Esophagus squamous epithelium (tissue), 5 donors: ENCODE measurements at regions not wholly inside any gene's neighbourhood (a gene's known extent, or its start where the extent isn't known, plus 50 kb on each side); places are given as distances from the start of the nearest gene placed in this dataset.

Experiments
- DNase-seq: peaks from one replicate; lab custom pipeline; 2025; lab: John Stamatoyannopoulos, UW
- H3K27ac ChIP-seq, 4 donors: fragments of 200-600 bp; sonication (generic); one replicate each; pipeline ENCODE4 v1.5.1; 2016 to 2019; ENCODE audit warnings: mild to moderate bottlenecking in 1 of 4
- H3K27me3 ChIP-seq, 4 donors: fragments of 200-600 bp; sonication (generic); 1 replicate in 3 of 4; 2 replicates in 1 of 4; pipeline versions ENCODE4 v1.5.1 to v1.6.0; 2017 to 2021; ENCODE audit warnings: antibody characterized with exemption in 1 of 4
- H3K36me3 ChIP-seq, 3 donors: fragments of 200-600 bp; sonication (generic); one replicate each; pipeline ENCODE4 v1.5.1; 2016 to 2019
- H3K4me1 ChIP-seq, 3 donors: fragments of 200-600 bp; sonication (generic); one replicate each; pipeline ENCODE4 v1.5.1; 2017 to 2019
- H3K4me3 ChIP-seq, 4 donors: fragments of 200-600 bp; sonication (generic); 1 replicate in 3 of 4; 2 replicates in 1 of 4; pipeline ENCODE4 v1.5.1; 2016 to 2019; ENCODE audit warnings: mild to moderate bottlenecking in 2 of 4, moderate library complexity in 1 of 4
- H3K9me3 ChIP-seq, 3 donors: fragments of 200-600 bp; sonication (generic); one replicate each; pipeline ENCODE4 v1.5.1; 2016 to 2019
- POLR2A ChIP-seq, 4 donors: fragments of 450-650 bp; IDR thresholded peaks; one replicate each; pipeline ENCODE4 v1.6.1; 2017; ENCODE audit warnings: antibody characterized with exemption in 4 of 4, mild to moderate bottlenecking in 4 of 4, moderate library complexity in 3 of 4
- WGBS, 2 donors: methylation state at CpG; one replicate each; pipeline ENCODE4 v1.1.5; 2018; 5-methylcytosine and 5-hydroxymethylcytosine counted together
- intact Hi-C: fragments of 100-400 bp; cut with DNase I; formaldehyde crosslinking; loops from one replicate; pipeline ENCODE4 v1.15.0; 2022
- TF ChIP-seq, protein P1 (sequence below), 6 experiments: fragments of 450-650 bp in 4 of 6; fragments of 200-600 bp in 2 of 6; sonication (generic) in 2 of 6; IDR thresholded peaks; one replicate each; pipeline ENCODE4 v1.5.1; 2016 to 2019; ENCODE audit warnings: antibody characterized with exemption in 6 of 6, mild to moderate bottlenecking in 4 of 6, moderate library complexity in 4 of 6
- donor health status: DM: yes; HTN: yes; CAD: no.

DNA sequence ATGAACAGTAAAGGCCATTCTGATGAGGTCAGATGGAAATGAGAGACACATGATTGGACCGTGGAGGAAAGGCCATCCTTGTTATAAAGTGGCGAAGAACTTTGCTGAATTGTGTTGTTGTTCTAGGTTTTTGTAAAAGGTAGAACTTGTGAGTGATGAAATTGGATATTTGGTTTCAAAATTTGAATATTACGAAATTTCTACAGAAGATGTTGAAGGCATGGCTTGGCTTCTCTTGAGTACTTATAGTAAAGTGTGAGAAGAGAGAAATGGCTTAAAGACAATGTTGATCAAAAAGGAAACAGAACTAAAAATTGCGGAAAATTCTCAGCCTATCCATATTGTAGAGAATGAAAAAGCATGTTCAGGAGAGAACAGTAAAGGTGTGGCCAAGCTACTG lies 166.6 kb upstream of the S1PR3 start:
- TF ChIP-seq, protein P1, sequence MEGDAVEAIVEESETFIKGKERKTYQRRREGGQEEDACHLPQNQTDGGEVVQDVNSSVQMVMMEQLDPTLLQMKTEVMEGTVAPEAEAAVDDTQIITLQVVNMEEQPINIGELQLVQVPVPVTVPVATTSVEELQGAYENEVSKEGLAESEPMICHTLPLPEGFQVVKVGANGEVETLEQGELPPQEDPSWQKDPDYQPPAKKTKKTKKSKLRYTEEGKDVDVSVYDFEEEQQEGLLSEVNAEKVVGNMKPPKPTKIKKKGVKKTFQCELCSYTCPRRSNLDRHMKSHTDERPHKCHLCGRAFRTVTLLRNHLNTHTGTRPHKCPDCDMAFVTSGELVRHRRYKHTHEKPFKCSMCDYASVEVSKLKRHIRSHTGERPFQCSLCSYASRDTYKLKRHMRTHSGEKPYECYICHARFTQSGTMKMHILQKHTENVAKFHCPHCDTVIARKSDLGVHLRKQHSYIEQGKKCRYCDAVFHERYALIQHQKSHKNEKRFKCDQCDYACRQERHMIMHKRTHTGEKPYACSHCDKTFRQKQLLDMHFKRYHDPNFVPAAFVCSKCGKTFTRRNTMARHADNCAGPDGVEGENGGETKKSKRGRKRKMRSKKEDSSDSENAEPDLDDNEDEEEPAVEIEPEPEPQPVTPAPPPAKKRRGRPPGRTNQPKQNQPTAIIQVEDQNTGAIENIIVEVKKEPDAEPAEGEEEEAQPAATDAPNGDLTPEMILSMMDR (IDR thresholded peaks at IDR 0.05): no peak
- TF ChIP-seq POLR2A (IDR thresholded peaks at IDR 0.05): no peak
- no peak overlapping the region for H3K27ac ChIP-seq
- 82 to 94% methylated on average over 4 of the region's 4 CpGs for WGBS, 2 donors
- H3K36me3 ChIP-seq: no peaks in the 10 kb centered on the region
- DNase-seq: no peak
- intact Hi-C loops: no loop called here
- no peak overlapping the region for H3K4me3 ChIP-seq
- H3K27me3 ChIP-seq: peaks cover 0 to 48% (median 0%) of the 10 kb centered on the region in 4 donors
- peaks cover 0 to 6% (median 0%) of the 10 kb centered on the region in 3 donors for H3K4me1 ChIP-seq
- no peaks in the 10 kb centered on the region for H3K9me3 ChIP-seq

DNA sequence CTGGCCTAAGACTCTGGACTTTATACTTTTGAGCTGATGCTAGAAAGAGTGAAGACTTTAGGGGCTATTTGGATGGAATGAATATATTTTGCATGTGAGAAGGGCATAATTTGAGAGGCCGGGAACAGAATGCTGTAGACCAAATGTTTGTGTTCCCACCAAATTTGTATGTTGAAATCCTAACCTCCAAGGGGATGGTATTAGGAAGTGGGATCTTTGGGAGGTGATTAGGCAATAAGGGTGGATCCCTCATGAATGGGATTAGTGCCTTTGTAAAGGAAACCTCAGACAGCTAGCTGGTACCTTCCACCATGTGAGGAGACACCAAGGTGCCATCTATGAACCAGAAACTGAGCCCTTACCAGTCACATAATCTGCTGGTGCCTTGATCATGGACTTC lies 165.1 kb upstream of the S1PR3 start:
- no peak for DNase-seq

DNA sequence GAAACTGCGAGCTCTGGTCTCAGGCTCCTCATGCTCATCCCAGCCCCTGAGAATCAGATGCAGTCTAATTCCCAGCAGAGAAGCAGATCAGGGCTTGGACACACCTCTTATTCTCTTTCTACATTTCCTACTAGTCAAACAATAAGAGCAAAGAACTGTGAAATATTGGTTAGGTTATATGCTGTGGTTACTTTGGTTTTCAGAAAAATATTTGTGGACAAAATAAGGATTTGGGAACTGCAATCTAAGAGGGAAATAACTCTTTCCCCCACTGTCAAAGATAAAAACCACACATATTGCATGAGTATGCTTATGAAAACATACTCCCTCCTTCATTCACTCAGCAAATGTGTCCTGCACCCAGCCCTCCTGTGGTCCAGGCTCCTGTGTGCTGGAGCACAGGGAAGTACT lies 164.5 kb upstream of the S1PR3 start:
- peaks cover 0 to 51% (median 0%) of the 10 kb centered on the region in 4 donors for H3K27me3 ChIP-seq
- H3K36me3 ChIP-seq: no peaks in the 10 kb centered on the region
- H3K27ac ChIP-seq: no peak overlapping the region
- no peaks in the 10 kb centered on the region for H3K9me3 ChIP-seq
- intact Hi-C loops: no loop called here
- no peak overlapping the region for H3K4me3 ChIP-seq
- no peak for DNase-seq
- 71 to 93% methylated on average over 1 of the region's 1 CpG for WGBS, 2 donors
- peaks cover 0 to 6% (median 0%) of the 10 kb centered on the region in 3 donors for H3K4me1 ChIP-seq
- no peak for TF ChIP-seq POLR2A (IDR thresholded peaks at IDR 0.05)
- TF ChIP-seq, protein P1 (IDR thresholded peaks at IDR 0.05): no peak

More for the DNA sequence above, 165.1 kb upstream of the S1PR3 start:
- Histone ChIP-seq H3K4me1 (peaks cover 0 to 6% (median 0%) of the 10 kb centered on the region in 3 donors), H3K9me3 (no peaks in the 10 kb centered on the region), H3K27ac (no peak overlapping the region), H3K36me3 (no peaks in the 10 kb centered on the region), H3K4me3 (no peak overlapping the region), H3K27me3 (peaks cover 0 to 51% (median 0%) of the 10 kb centered on the region in 4 donors)
- 83 to 100% methylated on average over 1 of the region's 1 CpG for WGBS, 2 donors
- TF ChIP-seq, protein P1 (IDR thresholded peaks at IDR 0.05): no peak
- no peak for TF ChIP-seq POLR2A (IDR thresholded peaks at IDR 0.05)
- intact Hi-C loops: no loop called here

DNA sequence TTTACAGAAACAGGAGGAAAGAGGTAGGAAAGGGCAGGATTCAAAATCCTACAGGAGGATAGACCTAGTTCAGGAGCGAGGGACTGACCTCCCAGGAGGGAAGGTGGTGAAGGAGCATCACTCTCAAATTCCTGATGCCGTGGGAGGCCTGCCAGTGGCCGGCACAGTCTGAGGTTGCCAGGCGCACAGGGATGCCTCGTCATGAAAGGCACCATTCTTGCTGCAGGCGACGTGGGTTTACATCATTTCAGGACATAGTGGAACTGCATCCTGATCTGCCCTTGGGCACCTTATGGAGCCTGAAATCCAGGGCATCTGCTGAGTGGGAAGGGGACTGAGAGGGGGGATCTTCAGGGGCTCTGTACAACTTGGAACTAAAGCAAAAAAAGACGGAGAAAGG lies 163.2 kb upstream of the S1PR3 start:
- H3K27ac ChIP-seq: no peak overlapping the region
- no peak for DNase-seq
- TF ChIP-seq, protein P1 (IDR thresholded peaks at IDR 0.05): no peak
- TF ChIP-seq POLR2A (IDR thresholded peaks at IDR 0.05): no peak
- H3K4me3 ChIP-seq: no peak overlapping the region
- WGBS, 2 donors: 63 to 72% methylated on average over 8 of the region's 8 CpGs
- H3K27me3 ChIP-seq: peaks cover 0 to 49% (median 0%) of the 10 kb centered on the region in 4 donors
- intact Hi-C loops: no loop called here
- no peaks in the 10 kb centered on the region for H3K36me3 ChIP-seq
- H3K9me3 ChIP-seq: no peaks in the 10 kb centered on the region
- H3K4me1 ChIP-seq: peaks cover 0 to 6% (median 0%) of the 10 kb centered on the region in 3 donors

DNA sequence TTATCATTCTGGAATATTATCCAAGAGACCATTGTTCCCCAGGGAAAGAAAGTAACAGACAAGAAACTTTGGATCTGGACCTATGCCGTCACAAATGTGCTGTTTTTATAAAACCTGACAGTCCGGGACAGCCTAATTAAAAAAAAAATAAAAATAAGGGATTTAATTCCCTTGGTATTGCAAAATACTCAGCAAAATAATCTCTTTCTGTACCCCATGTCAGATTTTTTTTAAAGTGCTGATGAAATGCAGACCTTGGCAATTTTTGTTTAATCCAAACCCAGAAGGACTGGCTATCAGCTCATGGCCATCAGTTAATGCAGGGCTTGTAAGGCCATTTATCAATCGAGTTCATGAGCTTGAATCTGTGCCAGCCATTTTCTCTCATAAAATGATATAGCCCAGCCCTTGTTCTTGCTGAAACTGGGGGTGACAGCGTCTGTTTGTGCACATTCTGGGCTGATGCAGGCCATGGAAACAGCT lies 162.7 kb upstream of the S1PR3 start:
- TF ChIP-seq POLR2A (IDR thresholded peaks at IDR 0.05): no peak
- TF ChIP-seq, protein P1 (IDR thresholded peaks at IDR 0.05): no peak
- peaks cover 0 to 6% (median 0%) of the 10 kb centered on the region in 3 donors for H3K4me1 ChIP-seq
- no peaks in the 10 kb centered on the region for H3K9me3 ChIP-seq
- H3K27ac ChIP-seq: no peak overlapping the region
- no peak for DNase-seq
- intact Hi-C loops: no loop called here
- peaks cover 0 to 44% (median 0%) of the 10 kb centered on the region in 4 donors for H3K27me3 ChIP-seq
- no peaks in the 10 kb centered on the region for H3K36me3 ChIP-seq
- no peak overlapping the region for H3K4me3 ChIP-seq
- WGBS, 2 donors: 50 to 55% methylated on average over 4 of the region's 4 CpGs
